ENCODE measurements at regions not wholly inside any gene's neighbourhood (a gene's known extent, or its start where the extent isn't known, plus 50 kb on each side); places are given as distances from the start of the nearest gene placed in this dataset.

GRCh38 chr3:72297481-72297880 lies 512.5 kb upstream of the PROK2 start:
- no peak for TF ChIP-seq CTCF (IDR thresholded peaks at IDR 0.05)
- no peak for TF ChIP-seq POLR2A (IDR thresholded peaks at IDR 0.05)

Measured in testis (tissue), 2 donors.